ENCODE measurements at regions not wholly inside any gene's neighbourhood (a gene's known extent, or its start where the extent isn't known, plus 50 kb on each side); places are given as distances from the start of the nearest gene placed in this dataset.

GRCh38 chr6:169890901-169891300, 139.5 kb downstream of the ERMARD start:
- 90% methylated on average over 7 of the region's 7 CpGs for WGBS (ENCODE audit: insufficient coverage)
- CTCF ChIA-PET = no interaction called here
- peaks cover 0 to 17% (median 13%) of the 10 kb centered on the region in 5 experiments for H3K9me3 ChIP-seq (ENCODE audit: control extremely low read depth in 1 of 5, control insufficient read depth in 4 of 5, insufficient read depth in 2 of 5, low read depth in 1 of 5, low read length in 4 of 5)

GRCh38 chr6:169890049-169890448, 138.6 kb downstream of the ERMARD start:
- Histone ChIP-seq H3K4me1 (ENCODE audit: control extremely low read depth in 1 of 4, control insufficient read depth in 4 of 4, insufficient read depth in 4 of 4, low read length in 3 of 4) (no peaks in the 10 kb centered on the region), H3K4me3 (ENCODE audit: control insufficient read depth in 1 of 7, extremely low read depth in 1 of 7, insufficient read depth in 4 of 7, low read depth in 2 of 7, low read length in 6 of 7) (no peak overlapping the region), H3K9me3 (ENCODE audit: control extremely low read depth in 1 of 5, control insufficient read depth in 4 of 5, insufficient read depth in 2 of 5, low read depth in 1 of 5, low read length in 4 of 5) (peaks cover 0 to 23% (median 13%) of the 10 kb centered on the region in 5 experiments), H3K27me3 (replicated peaks in 2 of 5; ENCODE audit: control insufficient read depth in 4 of 5, insufficient read depth in 5 of 5, low read length in 4 of 5) (peaks cover 0 to 15% (median 6%) of the 10 kb centered on the region in 5 experiments), H3K36me3 (ENCODE audit: control insufficient read depth in 4 of 4, insufficient read depth in 4 of 4, low read length in 3 of 4) (no peaks in the 10 kb centered on the region), H3K27ac (ENCODE audit: insufficient read depth in 1 of 2, low read depth in 1 of 2, low read length in 2 of 2, poor library complexity in 1 of 2, severe bottlenecking in 2 of 2) (no peak overlapping the region)
- 39% methylated on average over 10 of the region's 12 CpGs for WGBS (ENCODE audit: insufficient coverage)
- DNase-seq = no peak
- CTCF ChIA-PET = no interaction called here
- POLR2A ChIA-PET = interaction anchor here (1.2 kb wide), 1 partner anchor 18 kb away, joined by 3 read pairs; no protein-coding TSS in a partner anchor

More at GRCh38 chr6:169890901-169891300, 139.5 kb downstream of the ERMARD start:
- POLR2A ChIA-PET = no interaction called here
- H3K27me3 ChIP-seq (replicated peaks in 2 of 5; ENCODE audit: control insufficient read depth in 4 of 5, insufficient read depth in 5 of 5, low read length in 4 of 5) = peaks cover 0 to 15% (median 6%) of the 10 kb centered on the region in 5 experiments
- DNase-seq = no peak
- no peak overlapping the region for H3K4me3 ChIP-seq (ENCODE audit: control insufficient read depth in 1 of 7, extremely low read depth in 1 of 7, insufficient read depth in 4 of 7, low read depth in 2 of 7, low read length in 6 of 7)
- H3K4me1 ChIP-seq (ENCODE audit: control extremely low read depth in 1 of 4, control insufficient read depth in 4 of 4, insufficient read depth in 4 of 4, low read length in 3 of 4) = no peaks in the 10 kb centered on the region
- no peaks in the 10 kb centered on the region for H3K36me3 ChIP-seq (ENCODE audit: control insufficient read depth in 4 of 4, insufficient read depth in 4 of 4, low read length in 3 of 4)
- H3K27ac ChIP-seq (ENCODE audit: insufficient read depth in 1 of 2, low read depth in 1 of 2, low read length in 2 of 2, poor library complexity in 1 of 2, severe bottlenecking in 2 of 2) = no peak overlapping the region

GRCh38 chr6:169887529-169888140, 136.2 kb downstream of the ERMARD start:
- Histone ChIP-seq H3K36me3 (ENCODE audit: control insufficient read depth in 4 of 4, insufficient read depth in 4 of 4, low read length in 3 of 4) (no peaks in the 10 kb centered on the region), H3K27ac (ENCODE audit: insufficient read depth in 1 of 2, low read depth in 1 of 2, low read length in 2 of 2, poor library complexity in 1 of 2, severe bottlenecking in 2 of 2) (no peak overlapping the region), H3K27me3 (replicated peaks in 2 of 5; ENCODE audit: control insufficient read depth in 4 of 5, insufficient read depth in 5 of 5, low read length in 4 of 5) (peaks cover 0 to 21% (median 4%) of the 10 kb centered on the region in 5 experiments), H3K9me3 (ENCODE audit: control extremely low read depth in 1 of 5, control insufficient read depth in 4 of 5, insufficient read depth in 2 of 5, low read depth in 1 of 5, low read length in 4 of 5) (peaks cover 0 to 24% (median 13%) of the 10 kb centered on the region in 5 experiments), H3K4me3 (ENCODE audit: control insufficient read depth in 1 of 7, extremely low read depth in 1 of 7, insufficient read depth in 4 of 7, low read depth in 2 of 7, low read length in 6 of 7) (no peak overlapping the region), H3K4me1 (ENCODE audit: control extremely low read depth in 1 of 4, control insufficient read depth in 4 of 4, insufficient read depth in 4 of 4, low read length in 3 of 4) (no peaks in the 10 kb centered on the region)
- ChIA-PET CTCF (no interaction called here), POLR2A (no interaction called here)
- DNase-seq = no peak
- 91% methylated on average over 13 of the region's 14 CpGs for WGBS (ENCODE audit: insufficient coverage)

- DNase-seq = no peak
- Histone ChIP-seq H3K4me1 (ENCODE audit: control extremely low read depth in 1 of 4, control insufficient read depth in 4 of 4, insufficient read depth in 4 of 4, low read length in 3 of 4) (no peaks in the 10 kb centered on the region), H3K27me3 (replicated peaks in 2 of 5; ENCODE audit: control insufficient read depth in 4 of 5, insufficient read depth in 5 of 5, low read length in 4 of 5) (peaks cover 0 to 27% (median 4%) of the 10 kb centered on the region in 5 experiments), H3K36me3 (ENCODE audit: control insufficient read depth in 4 of 4, insufficient read depth in 4 of 4, low read length in 3 of 4) (no peaks in the 10 kb centered on the region), H3K4me3 (ENCODE audit: control insufficient read depth in 1 of 7, extremely low read depth in 1 of 7, insufficient read depth in 4 of 7, low read depth in 2 of 7, low read length in 6 of 7) (no peak overlapping the region), H3K27ac (ENCODE audit: insufficient read depth in 1 of 2, low read depth in 1 of 2, low read length in 2 of 2, poor library complexity in 1 of 2, severe bottlenecking in 2 of 2) (no peak overlapping the region), H3K9me3 (ENCODE audit: control extremely low read depth in 1 of 5, control insufficient read depth in 4 of 5, insufficient read depth in 2 of 5, low read depth in 1 of 5, low read length in 4 of 5) (peaks cover 0 to 16% (median 9%) of the 10 kb centered on the region in 5 experiments)
- WGBS (ENCODE audit: insufficient coverage) = 90% methylated on average over 14 of the region's 15 CpGs
- CTCF ChIA-PET = no interaction called here
- POLR2A ChIA-PET = no interaction called here
Measured at GRCh38 chr6:169886631-169887227, 135.3 kb downstream of the ERMARD start.

- Histone ChIP-seq H3K27me3 (replicated peaks in 2 of 5; ENCODE audit: control insufficient read depth in 4 of 5, insufficient read depth in 5 of 5, low read length in 4 of 5) (peaks cover 0 to 27% (median 4%) of the 10 kb centered on the region in 5 experiments), H3K4me3 (ENCODE audit: control insufficient read depth in 1 of 7, extremely low read depth in 1 of 7, insufficient read depth in 4 of 7, low read depth in 2 of 7, low read length in 6 of 7) (no peak overlapping the region), H3K27ac (ENCODE audit: insufficient read depth in 1 of 2, low read depth in 1 of 2, low read length in 2 of 2, poor library complexity in 1 of 2, severe bottlenecking in 2 of 2) (no peak overlapping the region), H3K9me3 (ENCODE audit: control extremely low read depth in 1 of 5, control insufficient read depth in 4 of 5, insufficient read depth in 2 of 5, low read depth in 1 of 5, low read length in 4 of 5) (peaks cover 0 to 7% (median under 1%) of the 10 kb centered on the region in 5 experiments), H3K4me1 (ENCODE audit: control extremely low read depth in 1 of 4, control insufficient read depth in 4 of 4, insufficient read depth in 4 of 4, low read length in 3 of 4) (no peaks in the 10 kb centered on the region), H3K36me3 (ENCODE audit: control insufficient read depth in 4 of 4, insufficient read depth in 4 of 4, low read length in 3 of 4) (no peaks in the 10 kb centered on the region)
- WGBS (ENCODE audit: insufficient coverage) = 93% methylated on average over 3 of the region's 4 CpGs
- DNase-seq = no peak
- POLR2A ChIA-PET = no interaction called here
- CTCF ChIA-PET = no interaction called here
Measured at GRCh38 chr6:169885831-169886230, 134.4 kb downstream of the ERMARD start.

GRCh38 chr6:169885131-169885530, 133.7 kb downstream of the ERMARD start:
- CTCF ChIA-PET = no interaction called here
- peaks cover 0 to 7% (median 0%) of the 10 kb centered on the region in 5 experiments for H3K9me3 ChIP-seq (ENCODE audit: control extremely low read depth in 1 of 5, control insufficient read depth in 4 of 5, insufficient read depth in 2 of 5, low read depth in 1 of 5, low read length in 4 of 5)
- no peak overlapping the region for H3K27ac ChIP-seq (ENCODE audit: insufficient read depth in 1 of 2, low read depth in 1 of 2, low read length in 2 of 2, poor library complexity in 1 of 2, severe bottlenecking in 2 of 2)
- peaks cover 0 to 23% (median 4%) of the 10 kb centered on the region in 5 experiments for H3K27me3 ChIP-seq (replicated peaks in 2 of 5; ENCODE audit: control insufficient read depth in 4 of 5, insufficient read depth in 5 of 5, low read length in 4 of 5)
- H3K4me1 ChIP-seq (ENCODE audit: control extremely low read depth in 1 of 4, control insufficient read depth in 4 of 4, insufficient read depth in 4 of 4, low read length in 3 of 4) = no peaks in the 10 kb centered on the region
- no peak for DNase-seq
- no peak overlapping the region for H3K4me3 ChIP-seq (ENCODE audit: control insufficient read depth in 1 of 7, extremely low read depth in 1 of 7, insufficient read depth in 4 of 7, low read depth in 2 of 7, low read length in 6 of 7)
- H3K36me3 ChIP-seq (ENCODE audit: control insufficient read depth in 4 of 4, insufficient read depth in 4 of 4, low read length in 3 of 4) = no peaks in the 10 kb centered on the region
- POLR2A ChIA-PET = no interaction called here

GRCh38 chr6:169884158-169884557, 132.7 kb downstream of the ERMARD start:
- Histone ChIP-seq H3K27ac (ENCODE audit: insufficient read depth in 1 of 2, low read depth in 1 of 2, low read length in 2 of 2, poor library complexity in 1 of 2, severe bottlenecking in 2 of 2) (no peak overlapping the region), H3K36me3 (ENCODE audit: control insufficient read depth in 4 of 4, insufficient read depth in 4 of 4, low read length in 3 of 4) (no peaks in the 10 kb centered on the region), H3K9me3 (ENCODE audit: control extremely low read depth in 1 of 5, control insufficient read depth in 4 of 5, insufficient read depth in 2 of 5, low read depth in 1 of 5, low read length in 4 of 5) (peaks cover 0 to 7% (median 0%) of the 10 kb centered on the region in 5 experiments), H3K4me3 (ENCODE audit: control insufficient read depth in 1 of 7, extremely low read depth in 1 of 7, insufficient read depth in 4 of 7, low read depth in 2 of 7, low read length in 6 of 7) (no peak overlapping the region), H3K27me3 (replicated peaks in 2 of 5; ENCODE audit: control insufficient read depth in 4 of 5, insufficient read depth in 5 of 5, low read length in 4 of 5) (peaks cover 0 to 19% (median 6%) of the 10 kb centered on the region in 5 experiments), H3K4me1 (ENCODE audit: control extremely low read depth in 1 of 4, control insufficient read depth in 4 of 4, insufficient read depth in 4 of 4, low read length in 3 of 4) (no peaks in the 10 kb centered on the region)
- ChIA-PET CTCF (interaction anchor here (0.9 kb wide), 1 partner anchor 53 kb away, joined by 3 read pairs; no protein-coding TSS in a partner anchor), POLR2A (no interaction called here)
- no peak for DNase-seq
- 100% methylated on average over 2 of the region's 6 CpGs for WGBS (ENCODE audit: insufficient coverage)
